Left ventricle myocardium superior (tissue), 1 donor: ENCODE measurements at regions not wholly inside any gene's neighbourhood (a gene's known extent, or its start where the extent isn't known, plus 50 kb on each side); places are given as distances from the start of the nearest gene placed in this dataset.

Experiments used
- ATAC-seq: fragments of 200-7000 bp; cut with Tn5 transposase; one replicate; pipeline ENCODE4 v1.9.1; 2020; ENCODE audit warnings: mild to moderate bottlenecking, moderate library complexity
- DNase-seq: peaks from one replicate; pipeline ENCODE4 v3.0.0-alpha.2; 2020
- intact Hi-C: fragments of 100-400 bp; cut with micrococcal nuclease; formaldehyde crosslinking; loops from one replicate; pipeline ENCODE4 v1.11.0; 2022
- donor health status: DM: no; HTN: yes; CAD: no; lungs with severe emphysema.

GRCh38 chr16:51615141-51615540, 464.1 kb upstream of the SALL1 start:
- ATAC-seq = no peak
- intact Hi-C loops = no loop called here
- DNase-seq = no peak

- intact Hi-C loops = no loop called here
- ATAC-seq = no peak
- no peak for DNase-seq
These were observed 456.2 kb upstream of the SALL1 start for GRCh38 chr16:51607201-51607651.

DNA sequence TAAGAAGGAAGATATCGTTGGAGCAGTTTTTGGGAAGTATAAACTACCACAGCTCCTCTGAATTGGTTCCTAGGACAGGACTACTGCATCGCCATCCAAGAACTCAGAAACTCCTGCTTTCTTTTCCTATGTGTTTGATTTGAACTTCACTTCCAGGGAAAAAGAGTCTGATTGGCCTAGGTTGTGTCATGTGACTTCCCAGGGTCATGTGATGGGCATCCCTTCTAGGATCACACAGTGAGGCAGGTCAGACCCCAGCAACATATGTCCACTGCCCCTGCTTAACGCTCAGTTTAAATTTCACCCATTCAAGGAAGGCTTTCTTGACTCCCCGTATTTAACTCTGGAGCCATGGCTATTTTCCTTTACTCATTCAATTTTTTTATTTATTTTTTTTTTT, 445.2 kb upstream of the SALL1 start:
- intact Hi-C loops = no loop called here
- DNase-seq (no peak), ATAC-seq (no peak)

DNA sequence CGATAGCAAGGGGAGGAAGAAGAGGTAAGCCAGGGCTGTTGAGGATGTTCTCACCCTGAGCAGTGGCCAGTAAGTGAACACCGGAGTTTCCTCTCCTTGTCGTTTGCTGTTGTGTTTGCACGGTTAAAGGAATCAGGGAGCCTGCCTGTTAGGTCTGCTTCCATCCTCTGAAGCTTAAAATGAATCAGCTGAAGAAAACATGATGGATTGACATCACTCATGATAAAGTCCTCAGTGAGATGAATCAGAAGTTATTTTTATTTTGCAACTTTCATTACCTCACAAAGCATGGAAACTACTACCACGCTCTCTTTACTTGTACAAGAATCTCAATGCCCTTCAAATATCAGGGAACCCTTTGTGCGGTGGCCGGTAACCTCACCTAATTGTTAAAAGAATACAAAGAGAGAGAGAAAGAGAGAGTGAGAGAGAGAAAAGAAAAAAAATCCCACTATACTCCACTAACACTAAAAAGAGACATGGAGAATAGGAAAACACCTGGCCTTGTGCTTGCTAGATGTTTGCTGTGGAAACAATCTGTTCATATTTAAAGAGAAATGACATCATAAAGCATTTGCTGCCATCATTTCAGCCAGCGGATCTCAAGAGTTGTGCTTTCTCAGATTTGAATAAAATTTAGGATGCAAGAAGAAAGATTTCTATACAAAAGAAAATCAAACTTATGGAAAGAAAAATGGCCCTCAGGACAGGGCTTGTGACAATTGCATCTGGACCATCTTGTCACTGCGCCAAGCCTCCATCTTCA, 441.6 kb upstream of the SALL1 start:
- DNase-seq (no peak), ATAC-seq (no peak)
- intact Hi-C loops = no loop called here

DNA sequence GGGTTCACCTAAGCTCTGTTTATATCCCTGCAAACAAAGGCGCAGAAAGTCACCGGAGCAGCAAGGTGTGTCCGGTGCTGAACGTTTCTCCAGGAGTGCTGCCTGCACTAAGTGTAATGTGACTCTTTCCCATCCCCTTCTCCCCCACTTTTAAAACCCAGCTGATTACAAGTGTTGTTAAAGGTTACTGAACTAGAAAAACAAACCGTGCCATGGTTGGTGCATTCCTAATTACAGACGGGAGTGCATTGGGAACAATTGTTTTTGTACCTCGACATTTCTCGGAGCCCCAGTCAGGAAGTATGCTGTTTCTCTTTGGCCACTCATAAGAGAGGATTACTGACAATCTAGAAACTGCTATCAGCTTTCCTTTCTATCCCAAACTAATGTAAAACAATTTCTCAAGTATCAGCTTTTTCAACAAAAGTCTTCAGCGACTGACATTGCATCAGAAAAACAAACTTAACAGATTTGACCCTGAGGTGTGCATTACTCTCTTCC, 441.0 kb upstream of the SALL1 start:
- intact Hi-C loops = no loop called here
- DNase-seq (no peak), ATAC-seq (no peak)

GRCh38 chr16:51591480-51591879, 440.4 kb upstream of the SALL1 start:
- intact Hi-C loops = no loop called here
- DNase-seq (no peak), ATAC-seq (no peak)

DNA sequence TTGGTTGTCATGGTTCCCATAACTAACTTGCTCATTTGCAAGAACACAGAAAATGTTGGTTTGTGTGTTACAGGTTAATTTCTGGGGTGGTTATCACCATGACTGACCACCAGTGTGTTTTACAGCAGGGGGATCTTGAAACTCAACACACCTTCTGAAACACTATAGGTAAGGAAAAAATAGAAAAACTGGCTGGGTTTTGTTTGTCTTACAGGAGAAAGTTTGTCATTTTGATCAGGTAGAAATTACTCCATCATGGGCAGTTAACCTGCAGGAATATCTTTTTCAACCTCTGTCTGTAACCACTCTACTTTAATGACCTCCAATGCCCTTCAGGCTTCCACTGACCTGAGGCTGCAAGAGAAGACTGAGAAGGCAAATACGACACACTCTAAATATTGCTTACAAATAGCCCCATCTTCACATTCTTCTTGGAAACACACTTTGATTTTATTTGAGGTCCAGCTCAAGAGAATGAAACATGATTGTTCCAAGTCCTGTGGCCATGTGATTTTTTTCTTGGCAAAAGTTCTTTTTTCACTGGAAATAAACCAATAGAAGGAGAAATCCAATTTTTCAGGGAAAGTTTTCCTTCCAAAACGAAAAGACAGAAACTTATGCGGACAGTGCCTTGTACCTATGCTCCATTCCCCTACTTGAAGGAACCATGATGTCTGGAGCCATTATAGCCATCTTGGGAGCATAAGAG, 428.7 kb upstream of the SALL1 start:
- ATAC-seq (no peak), DNase-seq (no peak)
- intact Hi-C loops = no loop called here

GRCh38 chr16:51577621-51578303, 426.7 kb upstream of the SALL1 start:
- DNase-seq (no peak), ATAC-seq (no peak)
- intact Hi-C loops = no loop called here

- DNase-seq (no peak), ATAC-seq (no peak)
- intact Hi-C loops = no loop called here
These were observed 425.6 kb upstream of the SALL1 start for GRCh38 chr16:51576498-51577195.

DNA sequence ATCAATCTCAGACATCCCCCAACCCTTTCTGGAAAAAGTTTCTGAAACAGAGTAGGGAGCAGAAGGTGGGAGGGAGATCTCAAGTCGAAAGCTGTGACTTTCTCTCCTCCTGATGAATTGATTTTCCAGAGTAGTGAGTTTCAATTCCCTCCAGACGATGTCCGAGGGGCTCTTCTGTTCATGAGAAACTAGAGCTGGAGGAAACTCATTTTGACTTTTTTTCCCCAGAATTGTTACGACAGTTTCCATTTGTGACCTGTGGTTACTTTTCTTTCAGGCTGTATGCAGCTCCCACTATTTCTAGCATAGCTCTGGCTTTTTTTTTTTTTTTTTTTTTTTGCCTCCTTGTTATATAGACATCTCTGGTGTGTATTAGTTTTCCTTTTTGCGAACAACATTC, 422.1 kb upstream of the SALL1 start:
- intact Hi-C loops = no loop called here
- DNase-seq (no peak), ATAC-seq (no peak)

- DNase-seq (no peak), ATAC-seq (peak; percentile 53)
- intact Hi-C loops = no loop called here
These were observed 418.3 kb upstream of the SALL1 start for GRCh38 chr16:51569203-51569931.

- no peak for ATAC-seq
- no peak for DNase-seq
- intact Hi-C loops = no loop called here
These were observed 416.8 kb upstream of the SALL1 start for GRCh38 chr16:51567911-51568310.

DNA sequence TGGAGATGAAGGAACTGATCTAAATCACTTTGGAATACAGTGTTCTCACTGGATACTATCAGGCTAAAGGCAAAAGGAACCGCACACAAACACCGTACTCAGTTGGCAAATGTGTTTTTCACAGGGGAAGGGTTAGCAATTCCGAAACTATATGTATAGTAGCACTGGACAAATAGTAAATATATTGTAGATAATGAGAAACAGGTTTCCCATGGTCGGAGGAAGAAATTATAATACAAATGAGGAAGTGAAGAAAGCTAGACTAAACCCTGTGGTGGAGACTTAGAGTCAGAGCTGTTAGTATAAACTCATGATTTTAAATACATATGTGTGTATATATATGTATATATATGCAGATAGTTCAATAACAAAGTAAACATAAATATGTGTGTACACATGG, 414.1 kb upstream of the SALL1 start:
- ATAC-seq (no peak), DNase-seq (no peak)
- intact Hi-C loops = no loop called here

DNA sequence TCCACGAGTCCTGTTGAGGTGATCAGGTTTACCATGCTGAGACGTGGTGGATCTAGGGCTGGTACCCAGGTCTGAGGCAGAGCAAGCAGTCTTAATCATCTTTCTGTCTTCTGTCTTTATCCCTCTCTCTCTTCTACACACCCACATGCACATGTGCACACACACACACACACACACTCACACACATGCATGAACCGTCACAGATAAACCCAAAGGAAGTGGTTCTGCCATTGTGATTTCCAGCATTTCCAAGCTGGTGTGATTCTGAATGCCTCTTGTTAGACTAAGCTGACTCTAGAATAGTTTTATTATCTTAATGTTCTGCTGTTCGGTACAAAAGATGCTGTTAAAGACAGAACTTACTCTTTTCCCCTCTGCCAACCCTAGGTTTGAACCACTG, 411.8 kb upstream of the SALL1 start:
- DNase-seq (no peak), ATAC-seq (no peak)
- intact Hi-C loops = no loop called here

DNA sequence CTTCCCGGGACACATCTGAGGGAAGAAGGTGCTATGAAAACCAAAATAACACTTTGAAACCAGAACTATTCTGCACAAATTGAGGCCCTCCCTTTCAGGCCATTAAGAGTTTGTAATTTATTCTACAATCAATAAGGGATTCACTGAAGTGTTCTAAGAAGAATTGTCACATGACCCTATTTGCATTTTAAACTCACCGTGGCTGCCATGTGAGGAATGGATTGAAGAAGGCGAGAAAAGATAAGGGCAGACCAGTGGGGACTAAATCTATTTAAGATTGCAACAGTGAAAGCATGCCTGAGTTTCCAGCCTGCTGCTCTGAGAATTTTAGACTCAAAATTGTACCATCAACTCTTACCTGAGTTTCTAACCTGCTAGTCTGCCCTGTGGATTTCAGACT, 408.8 kb upstream of the SALL1 start:
- intact Hi-C loops = no loop called here
- DNase-seq (no peak), ATAC-seq (no peak)

DNA sequence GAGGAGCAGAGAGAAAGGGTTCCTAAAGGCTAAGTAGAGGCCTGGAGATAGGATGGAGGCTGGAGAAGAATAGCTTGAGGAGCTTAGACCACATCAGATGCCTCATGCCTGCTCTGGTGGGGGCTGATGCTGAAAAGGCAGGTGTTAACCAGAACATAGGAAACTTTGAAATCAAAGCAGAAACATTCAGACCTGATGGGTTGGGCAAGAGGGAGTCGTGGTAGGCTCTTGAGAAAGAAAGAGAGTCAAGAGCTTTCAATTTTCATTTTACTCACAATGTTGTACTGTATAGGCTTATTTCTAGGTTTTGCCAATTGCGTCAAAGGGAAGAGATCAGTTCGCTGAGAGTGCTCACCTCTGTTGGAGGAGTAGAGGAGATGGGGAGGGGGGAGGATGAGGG, 406.6 kb upstream of the SALL1 start:
- DNase-seq = no peak
- intact Hi-C loops = no loop called here
- ATAC-seq = no peak

DNA sequence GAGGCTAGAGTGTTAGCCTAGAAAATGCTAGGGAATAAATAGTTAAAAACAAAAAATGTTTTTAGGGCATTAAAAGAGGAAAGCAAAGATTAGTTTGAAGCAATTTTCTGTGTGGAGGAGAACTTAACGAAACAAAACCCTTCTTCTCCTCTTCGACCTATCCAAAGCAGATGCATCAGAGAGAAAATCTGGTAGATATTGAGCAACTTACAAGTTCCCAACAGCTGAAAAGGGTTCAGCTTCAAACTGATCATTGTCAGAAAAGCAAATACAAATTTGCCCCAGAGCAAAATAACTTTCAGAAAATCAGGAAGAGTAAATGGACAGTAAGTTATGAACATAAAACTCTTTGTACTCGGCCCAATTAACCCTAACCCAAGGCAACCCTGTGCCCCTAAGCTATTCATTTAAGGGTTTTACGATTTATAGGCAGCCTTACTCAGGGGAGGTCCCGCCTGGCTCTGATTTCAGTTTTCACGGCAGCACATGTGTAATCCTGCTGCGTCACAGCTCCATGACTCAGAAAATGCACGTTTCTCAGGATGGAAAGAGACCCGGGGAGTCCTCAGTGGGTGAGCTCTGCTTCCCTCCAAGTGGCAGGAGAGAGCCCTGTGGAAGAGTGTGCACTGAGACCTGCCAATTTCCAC, 405.7 kb upstream of the SALL1 start:
- ATAC-seq (no peak), DNase-seq (no peak)
- intact Hi-C loops = no loop called here

GRCh38 chr16:51553910-51554309, 402.8 kb upstream of the SALL1 start:
- DNase-seq = no peak
- ATAC-seq = no peak
- intact Hi-C loops = no loop called here

GRCh38 chr16:51553314-51553713, 402.2 kb upstream of the SALL1 start:
- DNase-seq = no peak
- intact Hi-C loops = no loop called here
- ATAC-seq = no peak
